ENCODE measurements at regions not wholly inside any gene's neighbourhood (a gene's known extent, or its start where the extent isn't known, plus 50 kb on each side); places are given as distances from the start of the nearest gene placed in this dataset.

- DNase-seq (ENCODE audit: low spot score), result no peak
Observed at GRCh38 chr3:167895178-167895577, 159.7 kb downstream of the SERPINI1 start.

- DNase-seq (ENCODE audit: low spot score), result no peak
Observed at GRCh38 chr3:167892205-167892604, 156.7 kb downstream of the SERPINI1 start.

GRCh38 chr3:167887096-167887495 is 151.6 kb downstream of the SERPINI1 start:
- DNase-seq (ENCODE audit: low spot score), result no peak

GRCh38 chr3:167886690-167887089 is 151.2 kb downstream of the SERPINI1 start:
- DNase-seq (ENCODE audit: low spot score), result no peak

GRCh38 chr3:167885277-167885676 is 149.8 kb downstream of the SERPINI1 start:
- no peak for DNase-seq (ENCODE audit: low spot score)

- no peak for DNase-seq (ENCODE audit: low spot score)
Observed at GRCh38 chr3:167884481-167884880, 149.0 kb downstream of the SERPINI1 start.

- DNase-seq (ENCODE audit: low spot score), result no peak
Observed at GRCh38 chr3:167883452-167883851, 147.9 kb downstream of the SERPINI1 start.

GRCh38 chr3:167882057-167882667 is 146.6 kb downstream of the SERPINI1 start:
- DNase-seq (ENCODE audit: low spot score), result no peak

GRCh38 chr3:167880183-167880582 is 144.7 kb downstream of the SERPINI1 start:
- no peak for DNase-seq (ENCODE audit: low spot score)

- no peak for DNase-seq (ENCODE audit: low spot score)
Observed at GRCh38 chr3:167876620-167877281, 141.2 kb downstream of the SERPINI1 start.
